HepG2 (cell line): ENCODE measurements at regions not wholly inside any gene's neighbourhood (a gene's known extent, or its start where the extent isn't known, plus 50 kb on each side); places are given as distances from the start of the nearest gene placed in this dataset.
A peak's percentile ranks its signal among the peaks of the same experiment; 100 is the strongest.

ENCODE experiments used
- AGO2 ChIP-seq: fragments of 200-400 bp; formaldehyde crosslinking; optimal IDR thresholded peaks from 2 replicates; pipeline ENCODE3; 2017; ENCODE audit warnings: mild to moderate bottlenecking, low read depth, low read length, moderate library complexity
- ATF3 ChIP-seq: sonication (generic); formaldehyde crosslinking; IDR thresholded peaks from 2 replicates; pipeline ENCODE4 v1.4.0; 2020; ENCODE audit warnings: missing genetic modification reagents
- CBX1 ChIP-seq: IDR thresholded peaks from one replicate; pipeline ENCODE4 v1.6.1; 2016; ENCODE audit warnings: antibody characterized with exemption, low read depth
- FOXJ3 ChIP-seq: sonication (generic); formaldehyde crosslinking; IDR thresholded peaks from 2 replicates; pipeline ENCODE4 v1.4.0; 2020; ENCODE audit warnings: missing genetic modification reagents, mild to moderate bottlenecking, borderline replicate concordance
- GATA4 ChIP-seq: sonication (generic); IDR thresholded peaks from 2 replicates; pipeline ENCODE4 v1.6.1; 2016; ENCODE audit warnings: antibody characterized with exemption, low read depth, borderline replicate concordance
- HMG20A ChIP-seq: IDR thresholded peaks from 2 replicates; pipeline ENCODE4 v1.6.1; 2016; ENCODE audit warnings: borderline replicate concordance
- KLF9 ChIP-seq: IDR thresholded peaks from 2 replicates; pipeline ENCODE4 v1.6.1; 2016; ENCODE audit warnings: low read depth
- NCOA5 ChIP-seq: sonication (generic); formaldehyde crosslinking; IDR thresholded peaks from 2 replicates; pipeline ENCODE4 v1.4.0; 2020; ENCODE audit warnings: missing genetic modification reagents
- POLR2A ChIP-seq, 2 experiments: IDR thresholded peaks; 2 replicates each; pipeline ENCODE4 v1.6.1; 2011; ENCODE audit warnings: low read depth in 2 of 2, low read length in 2 of 2, mild to moderate bottlenecking in 1 of 2, moderate library complexity in 1 of 2; ENCODE audit not compliant: insufficient read depth in 1 of 2
- POLR2AphosphoS5 ChIP-seq: IDR thresholded peaks from 2 replicates; pipeline ENCODE4 v1.6.1; 2012; ENCODE audit warnings: low read depth, low read length
- RBFOX2 ChIP-seq: fragments of 200-400 bp; formaldehyde crosslinking; IDR thresholded peaks from 2 replicates; pipeline ENCODE4 v1.6.1; 2017; ENCODE audit warnings: low read depth, mild to moderate bottlenecking, low read length
- RNF219 ChIP-seq: sonication (generic); formaldehyde crosslinking; IDR thresholded peaks from 2 replicates; pipeline ENCODE4 v1.5.0; 2020; ENCODE audit warnings: mild to moderate bottlenecking, missing genetic modification reagents
- ZBTB10 ChIP-seq: sonication (generic); formaldehyde crosslinking; IDR thresholded peaks from 2 replicates; pipeline ENCODE4 v1.4.0; 2020; ENCODE audit warnings: missing genetic modification reagents, borderline replicate concordance
- ZNF142 ChIP-seq: sonication (generic); formaldehyde crosslinking; IDR thresholded peaks from 2 replicates; pipeline ENCODE4 v1.4.0; 2020; ENCODE audit warnings: missing genetic modification reagents
- ZNF557 ChIP-seq: sonication (generic); formaldehyde crosslinking; IDR thresholded peaks from 2 replicates; pipeline ENCODE4 v1.4.0; 2020; ENCODE audit warnings: missing genetic modification reagents
- ZNF850 ChIP-seq: sonication (generic); formaldehyde crosslinking; conservative IDR thresholded peaks from 2 replicates; pipeline ENCODE4 v1.9.0; 2021; ENCODE audit warnings: mild to moderate bottlenecking, missing genetic modification reagents
- ZNF878 ChIP-seq: sonication (generic); formaldehyde crosslinking; IDR thresholded peaks from 2 replicates; pipeline ENCODE4 v1.8.1; 2023; ENCODE audit warnings: mild to moderate bottlenecking, missing genetic modification reagents, moderate library complexity

GRCh38 chr1:84077476-84078107 lies 66.5 kb upstream of the PRKACB start (continued):
- TF ChIP-seq POLR2A (IDR thresholded peaks at IDR 0.05; ENCODE audit: insufficient read depth in 1 of 2, low read depth in 2 of 2, low read length in 2 of 2) = peak; percentile 80 to 88
- no peak for TF ChIP-seq FOXJ3 (CRISPR knock-in tag)
- peak; percentile 24 for TF ChIP-seq CBX1
- peak; percentile 93 for TF ChIP-seq RBFOX2
- TF ChIP-seq ATF3 (CRISPR knock-in tag) = 0 out of 2 replicates have a peak, but pooled peaks have one; percentile 6
- peak; percentile 5; the same call in 1 of the 2 replicates for TF ChIP-seq ZNF142 (CRISPR knock-in tag)
- TF ChIP-seq ZNF878 (CRISPR knock-in tag) = no peak
- TF ChIP-seq ZNF557 = no peak
- no peak for TF ChIP-seq HMG20A
- no peak for TF ChIP-seq RNF219 (CRISPR knock-in tag)
- TF ChIP-seq GATA4 = 0 out of 2 replicates have a peak, but pooled peaks have one; percentile 4
- TF ChIP-seq AGO2 = peak; percentile 70
- TF ChIP-seq POLR2AphosphoS5 = peak; percentile 80
- TF ChIP-seq ZBTB10 (CRISPR knock-in tag) = no peak
- TF ChIP-seq NCOA5 (CRISPR knock-in tag) = no peak
- no peak for TF ChIP-seq KLF9
- 0 out of 2 replicates have a peak, but pooled peaks have one; percentile 49 for TF ChIP-seq ZNF850 (CRISPR knock-in tag)
